Frontal cortex (tissue), 3 donors: ENCODE measurements at regions not wholly inside any gene's neighbourhood (a gene's known extent, or its start where the extent isn't known, plus 50 kb on each side); places are given as distances from the start of the nearest gene placed in this dataset.

Experiments
- DNase-seq, 2 donors: peaks; one replicate each; pipeline ENCODE4 v3.0.0; 2012; ENCODE audit warnings: low spot score in 2 of 2
- FAIRE-seq: peaks from 2 replicates; lab custom pipeline; 2012; peaks lifted over from hg19 to GRCh38; lab: Jason Lieb, UNC
- donor health status: control.
- donor health status: control.
- donor health status: control.

DNA sequence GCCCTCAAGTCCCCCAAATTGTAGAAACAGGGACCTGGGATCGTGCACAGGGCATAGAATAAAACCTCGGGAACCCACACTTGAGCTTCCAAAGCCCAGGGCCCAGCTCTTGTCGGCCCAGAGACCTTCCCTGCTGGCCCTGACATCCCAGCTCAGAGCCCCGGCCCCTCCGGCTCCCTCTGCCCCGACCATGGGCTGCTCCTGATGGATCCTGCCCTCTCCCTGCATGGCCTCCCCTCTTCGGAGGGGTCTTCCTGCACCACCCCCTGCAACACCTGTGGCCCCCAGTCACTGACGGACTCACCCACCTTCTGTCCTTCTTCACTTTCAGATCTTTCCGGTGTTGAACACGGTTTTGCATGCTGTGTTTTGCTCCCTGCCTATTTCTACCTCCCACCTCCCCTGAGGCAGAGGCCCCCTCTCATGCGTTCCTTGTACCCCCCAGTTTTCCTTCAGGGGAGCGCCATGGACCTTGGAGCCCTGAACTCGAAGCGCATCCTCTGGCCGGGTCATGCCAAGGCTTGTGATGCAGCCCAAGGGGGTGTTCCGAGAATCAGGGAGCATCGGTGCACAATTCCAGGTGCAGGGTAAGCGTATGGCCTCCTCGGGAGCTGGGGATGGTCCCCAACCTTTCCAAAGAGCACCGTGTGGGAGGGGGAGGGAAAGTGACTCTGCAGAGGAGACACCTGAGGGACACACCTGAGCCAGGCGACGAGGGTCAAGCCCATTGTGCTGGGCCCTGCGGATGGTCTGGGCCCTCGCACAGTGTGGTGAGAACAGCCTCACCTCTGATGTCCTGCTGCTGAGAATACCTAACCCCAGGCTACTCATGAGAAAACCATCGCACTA, 666.4 kb downstream of the BRD1 start:
- no peak for DNase-seq
- no peak for FAIRE-seq

- FAIRE-seq (no peak), DNase-seq (no peak)
These were observed 667.2 kb downstream of the BRD1 start for GRCh38 chr22:49160261-49161001.

- DNase-seq (no peak), FAIRE-seq (no peak)
These were observed 668.0 kb downstream of the BRD1 start for GRCh38 chr22:49159711-49160110.

DNA sequence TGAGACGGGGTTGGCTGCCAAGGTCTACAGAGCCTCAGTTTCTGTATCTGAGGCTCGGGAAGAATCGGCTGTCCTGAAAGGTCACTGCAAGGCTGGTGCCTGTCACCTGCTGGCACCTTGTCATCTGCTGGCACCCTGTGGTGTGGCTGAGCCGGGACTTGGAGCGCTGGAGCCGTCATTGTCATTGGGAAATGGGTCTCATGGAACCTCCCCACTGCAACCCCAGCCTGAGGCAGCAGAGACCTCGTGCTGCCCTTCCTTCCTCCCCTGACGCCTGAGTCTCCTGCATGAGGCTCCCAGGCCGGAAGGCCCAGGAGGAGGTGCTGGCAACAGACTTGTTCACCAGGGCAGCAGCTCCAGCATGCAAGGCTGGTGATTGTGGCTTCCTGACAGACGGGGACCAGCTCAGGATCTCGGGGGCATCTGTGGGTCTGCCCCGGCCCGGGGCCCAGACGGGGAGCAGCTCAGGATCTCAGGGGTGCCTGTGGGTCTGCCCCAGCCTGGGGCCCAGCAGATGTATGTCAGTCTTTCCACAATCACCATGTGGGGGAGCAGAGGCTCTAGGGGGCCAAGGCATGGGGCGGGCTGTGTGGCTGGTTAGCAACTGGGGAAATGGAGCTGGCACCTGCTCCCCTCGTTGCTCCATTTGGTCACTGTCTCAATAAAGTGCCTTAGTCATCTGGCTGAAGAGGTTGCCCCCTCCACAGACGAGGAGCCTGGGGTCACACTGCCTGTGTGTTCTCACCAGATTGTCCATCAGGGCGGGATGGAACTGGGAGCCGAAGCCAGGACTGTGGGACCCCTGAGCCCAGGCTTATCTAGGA, 668.7 kb downstream of the BRD1 start:
- DNase-seq (no peak), FAIRE-seq (no peak)

DNA sequence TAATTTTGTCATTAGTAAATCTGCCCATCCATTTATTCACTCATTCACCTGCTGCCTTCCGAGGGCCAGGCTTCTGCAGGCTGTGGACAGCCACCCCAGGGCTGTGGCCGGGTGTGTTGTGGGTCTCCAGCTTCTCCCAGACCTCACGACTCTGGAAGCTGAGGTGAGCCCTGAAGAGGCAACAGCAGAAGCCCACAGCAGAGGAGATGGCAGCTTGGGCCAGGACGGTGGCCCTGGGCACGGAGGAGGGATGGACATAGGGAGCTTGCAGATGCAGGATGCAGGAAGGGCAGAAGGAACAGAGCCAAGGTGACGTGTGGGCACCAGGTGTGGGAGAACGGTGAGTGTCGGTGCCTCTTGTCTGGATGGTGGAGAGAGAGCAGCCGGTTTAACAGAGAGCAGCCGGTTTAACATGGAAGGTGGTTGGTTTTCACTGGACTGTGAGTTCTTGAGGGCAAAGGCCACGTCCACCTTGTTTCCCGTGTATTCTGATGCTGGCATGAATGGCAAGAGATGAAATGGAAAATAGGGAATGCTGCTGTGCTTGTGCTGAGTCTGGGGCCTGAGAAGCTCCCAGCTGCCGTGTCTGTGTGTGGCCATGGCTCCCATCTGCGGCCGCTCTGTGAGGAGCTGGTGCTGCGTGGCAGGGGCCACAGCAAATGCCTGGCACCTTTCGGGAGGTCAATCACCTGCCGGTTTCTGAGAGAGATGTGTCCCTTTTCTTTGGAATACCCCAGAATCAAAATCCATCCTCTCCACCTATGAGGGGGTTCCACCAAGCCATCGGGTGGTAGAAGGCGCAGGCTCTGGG, 669.9 kb downstream of the BRD1 start:
- DNase-seq (no peak), FAIRE-seq (no peak)

- DNase-seq, result no peak
- FAIRE-seq, result no peak
These were observed 670.9 kb downstream of the BRD1 start for GRCh38 chr22:49156662-49157285.

- FAIRE-seq (no peak), DNase-seq (no peak)
These were observed 671.7 kb downstream of the BRD1 start for GRCh38 chr22:49155770-49156580.

DNA sequence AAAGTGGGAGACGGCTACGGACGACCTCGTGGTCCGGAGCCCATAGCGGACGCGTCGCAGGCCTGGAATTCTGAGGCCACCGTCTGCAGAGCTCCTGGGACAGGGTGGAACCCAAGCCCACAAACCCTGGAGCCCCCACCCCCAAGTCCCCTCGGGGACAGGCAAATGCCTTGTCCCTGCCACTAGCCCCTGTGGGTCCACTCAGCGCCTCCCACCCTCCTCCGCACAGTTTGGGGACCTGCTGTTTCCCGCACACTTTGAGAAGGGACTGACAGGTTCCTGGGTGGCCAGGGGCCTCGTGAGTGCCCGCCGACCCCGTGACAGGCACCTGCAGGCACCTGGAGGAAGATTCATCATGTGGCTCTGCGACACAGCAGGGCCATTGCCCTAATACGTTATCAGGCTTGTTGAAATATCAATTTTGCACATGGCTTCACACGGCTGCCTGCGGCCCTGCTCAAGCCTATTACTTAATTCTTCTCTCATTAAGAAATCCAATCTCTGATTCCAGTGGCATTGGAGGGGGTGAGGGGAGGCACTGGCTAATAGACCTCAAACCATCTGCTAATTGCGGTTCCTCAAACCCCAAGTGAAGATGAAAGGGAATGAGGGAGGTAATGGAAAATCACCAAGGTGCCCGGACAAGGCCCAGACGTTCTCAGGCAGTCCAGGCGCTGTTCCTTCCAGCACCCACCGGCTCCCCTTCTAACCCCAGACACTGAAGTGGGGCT, 672.5 kb downstream of the BRD1 start:
- FAIRE-seq, result no peak
- no peak for DNase-seq

DNA sequence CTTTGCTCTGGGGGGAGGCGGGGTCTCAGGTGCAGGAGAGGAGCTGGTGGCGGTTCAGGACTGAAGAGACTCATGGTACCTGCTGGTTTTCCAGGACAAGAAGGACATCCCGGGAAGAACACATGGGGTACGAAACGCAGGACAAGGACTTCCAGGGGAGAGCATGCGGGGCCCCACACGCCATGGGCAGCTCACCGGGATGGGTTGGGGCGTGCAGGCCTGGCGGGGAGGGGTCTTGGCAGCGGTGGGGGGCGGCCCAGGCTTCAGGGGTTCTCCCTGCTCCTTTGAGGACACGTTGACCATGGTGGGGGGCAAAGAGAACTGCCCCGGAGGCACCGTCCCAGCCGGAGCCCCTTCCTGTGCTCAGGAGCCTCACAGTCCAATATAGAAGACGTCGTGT, 673.2 kb downstream of the BRD1 start:
- FAIRE-seq, result no peak

GRCh38 chr22:49153921-49154320, 673.8 kb downstream of the BRD1 start:
- no peak for FAIRE-seq

More for the DNA sequence above, 673.2 kb downstream of the BRD1 start:
- DNase-seq, result no peak

DNA sequence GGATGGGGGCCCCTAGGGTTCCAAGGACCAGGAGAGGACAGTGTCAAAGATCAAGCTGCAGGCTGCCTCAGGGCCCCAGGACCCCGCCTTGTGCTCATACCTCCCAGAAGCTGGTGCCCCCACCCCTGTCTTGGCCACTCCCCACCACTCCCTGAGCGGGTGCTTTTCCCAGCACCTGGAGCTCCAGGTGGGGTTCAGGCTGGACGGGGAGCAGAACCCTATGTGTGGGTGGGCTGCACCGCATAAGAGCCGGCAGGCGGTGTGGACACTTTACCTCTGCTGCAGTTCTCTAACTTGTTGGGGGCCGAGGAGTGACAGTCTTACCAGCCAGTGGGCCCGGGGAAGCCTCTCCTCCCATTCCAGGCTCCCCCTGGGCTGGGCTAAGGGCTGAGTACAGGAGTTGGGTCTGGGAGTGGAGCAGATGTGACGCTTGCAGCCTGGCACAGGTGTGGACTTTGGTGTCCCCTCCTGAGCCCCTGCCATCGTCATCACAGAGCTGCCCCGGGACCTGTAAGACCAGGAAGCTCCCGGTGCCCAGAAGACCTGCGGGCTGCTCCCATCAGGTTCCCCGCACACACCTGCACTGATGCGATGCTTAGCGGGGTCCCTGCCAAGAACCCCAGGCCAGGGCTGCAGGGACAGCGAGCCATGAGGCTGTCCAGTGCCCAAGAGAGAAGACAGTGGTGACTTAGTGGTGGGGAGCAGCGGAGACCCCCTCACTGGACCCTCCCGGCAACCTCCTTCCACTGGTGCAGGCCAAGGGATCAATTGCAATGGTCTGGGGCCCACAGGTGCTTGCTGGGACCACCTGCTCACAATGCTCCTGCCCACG, 674.5 kb downstream of the BRD1 start:
- DNase-seq, result no peak
- no peak for FAIRE-seq

More at GRCh38 chr22:49153921-49154320, 673.8 kb downstream of the BRD1 start:
- no peak for DNase-seq

DNA sequence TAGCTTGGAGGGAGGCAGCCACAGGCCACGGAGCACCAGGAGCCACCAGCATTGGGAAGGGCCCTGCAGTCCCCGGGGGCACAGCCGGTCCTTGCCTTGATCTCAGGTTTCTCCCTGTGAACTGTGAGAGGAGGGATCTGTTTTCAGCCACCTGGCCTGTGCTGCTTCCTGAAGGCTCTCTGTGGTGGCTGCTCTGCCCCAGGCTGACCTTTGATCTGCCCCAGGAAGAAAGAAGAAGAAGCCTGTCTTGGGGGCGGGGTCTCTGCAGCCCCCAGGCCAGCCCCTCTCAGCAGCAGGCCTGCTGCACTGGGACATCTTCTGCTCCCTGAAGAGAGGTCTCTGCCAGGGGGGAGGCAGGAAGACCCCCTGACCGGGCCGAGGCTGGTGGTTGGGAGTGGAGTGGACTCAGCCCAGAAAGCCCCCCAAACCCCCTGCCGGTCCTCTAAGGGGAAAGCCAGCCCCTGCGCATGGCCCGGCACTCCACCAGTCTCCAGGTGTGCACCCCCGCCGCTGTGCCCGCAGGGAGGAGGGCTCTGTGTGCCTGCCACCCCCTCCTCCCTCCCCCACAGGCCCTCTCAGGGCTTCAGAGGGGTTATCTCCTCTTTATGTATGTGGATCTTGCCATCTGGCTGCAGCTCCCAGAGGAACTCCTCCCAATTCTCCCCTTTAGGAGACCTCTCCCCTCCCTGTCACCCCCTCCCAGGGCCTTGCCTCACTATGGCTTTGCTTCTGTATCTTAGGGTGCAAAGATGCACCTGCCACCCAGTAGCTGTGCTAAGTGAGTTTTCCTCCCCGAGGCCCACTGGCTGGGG, 675.3 kb downstream of the BRD1 start:
- FAIRE-seq, result no peak
- no peak for DNase-seq

DNA sequence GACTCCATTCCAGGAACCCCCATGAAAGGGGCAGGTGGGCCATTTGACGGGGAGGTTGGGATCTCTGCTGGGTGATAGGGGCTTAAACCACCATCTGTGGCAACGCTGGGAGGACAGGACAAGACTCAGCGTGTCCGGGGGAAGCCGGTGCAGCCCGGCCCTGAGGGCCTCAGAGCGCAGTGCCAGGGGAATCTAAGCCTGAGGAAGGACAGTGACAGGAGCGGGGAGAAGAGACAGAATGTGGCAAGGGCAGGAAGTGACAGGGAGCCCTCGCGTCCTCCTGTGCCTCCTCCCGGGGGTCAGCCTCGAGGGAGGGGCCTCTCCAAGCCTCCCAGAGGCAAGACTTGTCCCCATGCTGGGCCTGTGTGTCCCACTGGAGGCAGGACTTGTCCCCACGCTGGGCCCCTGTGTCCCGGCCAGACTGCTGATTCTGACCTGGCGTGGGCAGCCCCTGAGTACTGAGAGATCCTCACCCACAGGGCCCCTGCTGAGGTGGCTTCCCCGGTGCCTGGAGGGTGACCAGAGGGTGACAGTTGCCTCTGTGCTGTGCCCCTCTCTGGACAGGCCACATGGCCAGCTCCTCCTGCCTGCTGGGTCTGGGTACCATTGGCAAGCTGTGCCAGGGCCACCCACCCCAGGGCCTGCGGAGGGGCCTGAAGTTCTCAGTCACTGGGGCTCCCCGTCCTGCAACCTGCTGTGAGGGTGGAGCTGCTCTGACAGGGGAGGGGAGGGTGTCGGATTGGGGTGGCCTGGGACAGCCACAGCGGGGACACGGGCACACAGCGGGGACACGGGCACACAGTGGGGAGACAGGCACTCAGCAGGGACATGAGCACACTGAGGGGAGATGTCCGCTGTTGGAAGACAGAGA, 676.2 kb downstream of the BRD1 start:
- DNase-seq (no peak), FAIRE-seq (no peak)

DNA sequence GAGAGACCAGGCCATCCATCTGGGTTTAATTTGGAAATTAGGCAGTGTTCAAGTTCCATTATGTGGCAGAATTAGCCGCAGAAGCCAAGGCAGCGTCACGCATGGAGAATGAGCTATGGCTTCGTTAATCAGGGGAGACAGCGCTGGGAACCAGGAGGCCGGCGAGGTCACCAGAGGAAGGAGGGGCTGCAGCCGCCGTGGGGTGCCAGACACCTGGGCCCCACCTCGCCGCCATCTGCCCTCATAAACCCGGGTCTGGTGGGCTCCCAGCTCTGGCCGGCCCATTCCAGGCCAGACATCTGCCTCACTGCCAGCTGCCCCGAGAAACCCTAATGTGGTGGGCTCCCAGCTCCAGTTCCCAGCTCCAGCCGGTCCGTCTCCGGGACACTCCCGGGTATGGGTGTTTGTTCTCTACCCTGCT, 676.9 kb downstream of the BRD1 start:
- DNase-seq (no peak), FAIRE-seq (no peak)
